Astrocyte (in vitro differentiated cells and primary cell): ENCODE measurements at regions not wholly inside any gene's neighbourhood (a gene's known extent, or its start where the extent isn't known, plus 50 kb on each side); places are given as distances from the start of the nearest gene placed in this dataset.
A peak's percentile ranks its signal among the peaks of the same experiment; 100 is the strongest.

ENCODE experiments used
- DNase-seq: peaks from one replicate; pipeline ENCODE4 v3.0.0-alpha.2; 2010; ENCODE audit warnings: low read depth
- FAIRE-seq: peaks from 2 replicates; lab custom pipeline; 2011; peaks lifted over from hg19 to GRCh38; lab: Jason Lieb, UNC
- H2AFZ ChIP-seq: 2 replicates; pipeline ENCODE4 v1.6.0; 2012; ENCODE audit warnings: low read depth, low read length, inconsistent platforms
- H3K27ac ChIP-seq: 2 replicates; pipeline ENCODE4 v1.5.1; 2011; ENCODE audit warnings: low read depth, low read length, inconsistent platforms
- H3K27me3 ChIP-seq: 2 replicates; pipeline ENCODE4 v1.6.0; 2011; ENCODE audit warnings: low read length, inconsistent platforms; ENCODE audit not compliant: insufficient read depth
- H3K36me3 ChIP-seq: 2 replicates; pipeline ENCODE4 v1.5.1; 2011; ENCODE audit warnings: low read length, inconsistent platforms; ENCODE audit not compliant: insufficient read depth
- H3K4me1 ChIP-seq: 2 replicates; pipeline ENCODE4 v1.5.1; 2011; ENCODE audit warnings: low read length, inconsistent platforms; ENCODE audit not compliant: insufficient read depth
- H3K4me2 ChIP-seq: 2 replicates; pipeline ENCODE4 v1.6.0; 2012; ENCODE audit warnings: low read length, inconsistent platforms
- H3K4me3 ChIP-seq: 2 replicates; pipeline ENCODE4 v1.5.1; 2011; ENCODE audit warnings: low read depth, mild to moderate bottlenecking, low read length, inconsistent platforms; ENCODE audit not compliant: insufficient read depth
- H3K79me2 ChIP-seq: 2 replicates; pipeline ENCODE4 v1.6.0; 2012; ENCODE audit warnings: mild to moderate bottlenecking, low read length, inconsistent platforms; ENCODE audit not compliant: insufficient read depth
- H3K9ac ChIP-seq: 2 replicates; pipeline ENCODE4 v1.6.0; 2012; ENCODE audit warnings: mild to moderate bottlenecking, low read length, inconsistent platforms
- H3K9me3 ChIP-seq: 2 replicates; pipeline ENCODE4 v1.5.1; 2012; ENCODE audit warnings: low read depth, mild to moderate bottlenecking, low read length, inconsistent platforms; ENCODE audit not compliant: insufficient read depth
- H4K20me1 ChIP-seq: 2 replicates; pipeline ENCODE4 v1.6.0; 2012; ENCODE audit warnings: low read length, inconsistent platforms; ENCODE audit not compliant: insufficient read depth
- H3K27ac Mint-ChIP-seq: one replicate; pipeline ENCODE4 v1.8.0; 2021; ENCODE audit warnings: mild to moderate bottlenecking, mixed read lengths; ENCODE audit not compliant: unreplicated experiment
- H3K27me3 Mint-ChIP-seq: one replicate; pipeline ENCODE4 v1.8.0; 2021; ENCODE audit warnings: low read depth, mixed read lengths; ENCODE audit not compliant: unreplicated experiment
- H3K36me3 Mint-ChIP-seq: one replicate; pipeline ENCODE4 v1.8.0; 2021; ENCODE audit warnings: low read depth, mixed read lengths; ENCODE audit not compliant: unreplicated experiment
- H3K4me1 Mint-ChIP-seq: one replicate; pipeline ENCODE4 v1.8.0; 2021; ENCODE audit warnings: low read depth, mixed read lengths; ENCODE audit not compliant: unreplicated experiment
- H3K4me3 Mint-ChIP-seq: one replicate; pipeline ENCODE4 v1.8.0; 2021; ENCODE audit warnings: mild to moderate bottlenecking, moderate library complexity, mixed read lengths; ENCODE audit not compliant: unreplicated experiment
- H3K9me3 Mint-ChIP-seq: one replicate; pipeline ENCODE4 v1.8.0; 2021; ENCODE audit warnings: mild to moderate bottlenecking, mixed read lengths; ENCODE audit not compliant: unreplicated experiment
- CTCF ChIP-seq: IDR thresholded peaks from 2 replicates; pipeline ENCODE4 v1.5.1; 2011; ENCODE audit warnings: low read depth, mild to moderate bottlenecking, inconsistent platforms, low read length, moderate library complexity; ENCODE audit not compliant: insufficient read depth
- EZH2 ChIP-seq: IDR thresholded peaks from 2 replicates; pipeline ENCODE4 v1.6.1; 2012; ENCODE audit warnings: mild to moderate bottlenecking, low read length, inconsistent platforms; ENCODE audit not compliant: insufficient read depth

DNA sequence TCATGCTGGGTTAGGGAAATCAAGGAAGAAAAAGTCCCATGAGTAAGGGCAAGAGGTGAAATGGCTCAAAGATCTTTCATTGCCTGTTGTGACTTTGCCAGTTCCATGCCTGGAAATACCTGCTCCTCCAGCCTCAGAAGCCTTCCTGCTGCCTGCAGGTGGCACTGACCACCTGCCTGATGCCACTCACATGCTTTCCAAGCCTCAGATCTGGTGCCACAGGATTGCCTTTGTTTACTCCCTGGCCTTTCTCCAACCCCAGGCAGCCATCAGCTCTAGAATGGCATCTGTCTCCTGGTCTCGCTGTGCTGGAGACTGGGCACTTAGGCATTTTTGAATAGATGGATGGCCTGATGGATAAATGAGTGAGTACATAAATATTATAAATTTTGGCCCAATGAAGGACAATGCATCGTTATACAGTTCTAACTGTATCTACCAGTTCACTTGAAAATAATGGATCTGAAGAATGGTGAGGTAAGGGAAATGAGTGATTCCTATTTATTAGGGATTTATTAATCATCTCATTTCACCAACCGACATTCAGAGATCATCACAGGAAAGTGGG lies 657.2 kb downstream of the INHBA start:
- no peaks in the 10 kb centered on the region for H4K20me1 ChIP-seq
- H2AFZ ChIP-seq, result peak overlapping the region; percentile 37
- no peaks in the 10 kb centered on the region for H3K27me3 ChIP-seq
- peaks cover 5% of the 10 kb centered on the region for H3K9me3 Mint-ChIP-seq
- peak overlapping the region; percentile 42 for H3K4me2 ChIP-seq
- DNase-seq (no peak), FAIRE-seq (no peak)
- H3K36me3 Mint-ChIP-seq, result peaks cover 2% of the 10 kb centered on the region
- H3K27ac ChIP-seq, result peak overlapping the region; percentile 39
- no peaks in the 10 kb centered on the region for H3K79me2 ChIP-seq
- H3K4me3 ChIP-seq, result no peak overlapping the region
- no peaks in the 10 kb centered on the region for H3K36me3 ChIP-seq
- no peaks in the 10 kb centered on the region for H3K27me3 Mint-ChIP-seq
- no peak overlapping the region for H3K4me3 Mint-ChIP-seq
- TF ChIP-seq EZH2, result no peak
- no peak for TF ChIP-seq CTCF
- H3K4me1 Mint-ChIP-seq, result peaks cover 26% of the 10 kb centered on the region
- no peak overlapping the region for H3K27ac Mint-ChIP-seq
- H3K9ac ChIP-seq, result no peak overlapping the region
- H3K9me3 ChIP-seq, result peaks cover 7% of the 10 kb centered on the region
- H3K4me1 ChIP-seq, result peaks cover 26% of the 10 kb centered on the region

DNA sequence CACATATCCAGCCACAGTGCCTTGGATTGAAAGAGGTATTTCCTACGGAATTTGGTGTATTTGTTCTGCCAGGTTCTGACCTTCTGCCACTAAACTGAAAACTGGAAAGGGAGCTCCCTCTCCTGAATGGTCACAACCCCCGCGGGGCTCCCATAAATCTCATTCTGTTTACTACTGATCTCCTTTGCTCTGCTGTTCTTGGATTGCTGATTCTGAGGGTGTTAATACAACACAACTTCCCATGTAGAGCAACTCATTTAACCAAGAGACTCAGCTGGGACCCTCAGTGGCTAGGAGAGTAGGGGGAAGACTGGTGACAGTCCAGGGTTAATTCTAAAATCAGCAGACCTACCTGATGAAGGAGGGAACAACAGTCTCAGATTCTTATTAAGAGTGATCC lies 662.9 kb downstream of the INHBA start:
- H3K36me3 ChIP-seq, result no peaks in the 10 kb centered on the region
- no peak overlapping the region for H2AFZ ChIP-seq
- H3K4me3 Mint-ChIP-seq, result no peak overlapping the region
- FAIRE-seq (no peak), DNase-seq (no peak)
- TF ChIP-seq EZH2, result no peak
- no peak for TF ChIP-seq CTCF
- no peak overlapping the region for H3K4me2 ChIP-seq
- H3K4me3 ChIP-seq, result no peak overlapping the region
- H4K20me1 ChIP-seq, result no peaks in the 10 kb centered on the region
- H3K27me3 Mint-ChIP-seq, result no peaks in the 10 kb centered on the region
- H3K4me1 ChIP-seq, result peaks cover 3% of the 10 kb centered on the region
- no peaks in the 10 kb centered on the region for H3K79me2 ChIP-seq
- no peak overlapping the region for H3K27ac ChIP-seq
- peaks cover 7% of the 10 kb centered on the region for H3K9me3 ChIP-seq
- H3K4me1 Mint-ChIP-seq, result peaks cover 17% of the 10 kb centered on the region
- no peak overlapping the region for H3K9ac ChIP-seq
- H3K27ac Mint-ChIP-seq, result no peak overlapping the region
- H3K9me3 Mint-ChIP-seq, result peaks cover 6% of the 10 kb centered on the region
- no peaks in the 10 kb centered on the region for H3K27me3 ChIP-seq
- H3K36me3 Mint-ChIP-seq, result peaks cover 2% of the 10 kb centered on the region

DNA sequence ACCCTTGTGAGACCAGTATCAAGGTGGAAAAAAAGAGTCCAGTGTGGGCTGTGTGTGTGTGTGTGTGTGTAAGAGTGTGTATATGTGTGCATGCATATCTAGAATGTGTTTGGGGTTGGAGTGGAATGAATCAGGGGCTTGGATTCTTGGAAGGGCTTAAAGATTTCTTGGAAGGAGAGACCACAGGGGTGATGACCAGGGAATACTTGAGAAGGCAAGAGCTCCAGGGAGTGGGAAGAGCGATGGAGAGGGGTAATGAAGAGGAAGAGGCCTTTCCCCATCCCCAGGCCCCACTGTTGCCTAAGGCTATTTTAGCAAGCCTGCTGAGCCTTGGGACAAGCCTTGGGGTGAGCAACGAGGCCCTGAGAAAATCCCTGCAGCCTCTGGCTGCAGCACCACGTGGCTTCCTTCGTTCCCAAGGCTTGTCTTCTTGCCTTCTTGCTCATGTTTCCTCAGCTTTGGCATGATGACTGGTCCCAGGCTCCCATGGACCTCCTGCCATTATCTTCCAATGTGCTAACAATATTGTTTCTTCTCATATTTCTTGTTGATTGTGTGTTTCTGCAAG lies 663.4 kb downstream of the INHBA start:
- no peak overlapping the region for H3K27ac Mint-ChIP-seq
- FAIRE-seq (no peak), DNase-seq (peak; percentile 93)
- Histone ChIP-seq H3K9ac (no peak overlapping the region), H2AFZ (no peak overlapping the region), H3K27ac (no peak overlapping the region), H3K27me3 (no peaks in the 10 kb centered on the region), H3K36me3 (no peaks in the 10 kb centered on the region), H3K4me1 (peaks cover 3% of the 10 kb centered on the region), H3K4me2 (no peak overlapping the region), H3K79me2 (no peaks in the 10 kb centered on the region), H3K4me3 (no peak overlapping the region), H4K20me1 (no peaks in the 10 kb centered on the region), H3K9me3 (peaks cover 7% of the 10 kb centered on the region)
- peaks cover 17% of the 10 kb centered on the region for H3K4me1 Mint-ChIP-seq
- no peak for TF ChIP-seq EZH2
- no peak for TF ChIP-seq CTCF
- H3K36me3 Mint-ChIP-seq, result peaks cover 2% of the 10 kb centered on the region
- H3K27me3 Mint-ChIP-seq, result no peaks in the 10 kb centered on the region
- H3K9me3 Mint-ChIP-seq, result peaks cover 6% of the 10 kb centered on the region
- no peak overlapping the region for H3K4me3 Mint-ChIP-seq
